Endothelial cell of umbilical vein (primary cell): ENCODE measurements at regions not wholly inside any gene's neighbourhood (a gene's known extent, or its start where the extent isn't known, plus 50 kb on each side); places are given as distances from the start of the nearest gene placed in this dataset.

Source experiments
- BruUV-seq: library from RNA; stranded (reverse); fragments of 400-500 nt; replicated peaks from 2 replicates; lab custom pipeline; 2021; lab: Mats Ljungman, UMichigan
- CTCF ChIA-PET: fragments of 300-600, 350-600 bp; sonication (Branson Sonifier 250); formaldehyde crosslinking; loops from one replicate; lab custom pipeline; 2021; ENCODE audit warnings: antibody characterized with exemption, inconsistent platforms; lab: Charles Lee
- POLR2A ChIA-PET: fragments of 300-600, 350-600 bp; sonication (Branson Sonifier 250); formaldehyde crosslinking; loops from one replicate; lab custom pipeline; 2021; ENCODE audit warnings: antibody characterized with exemption, inconsistent platforms; lab: Charles Lee
- DNase-seq: peaks from one replicate; pipeline ENCODE4 v3.0.0-alpha.2; 2011; ENCODE audit warnings: low read depth, low spot score
- FAIRE-seq: peaks from 2 replicates; lab custom pipeline; 2011; peaks lifted over from hg19 to GRCh38; lab: Jason Lieb, UNC
- H2AFZ ChIP-seq: 2 replicates; pipeline ENCODE4 v1.6.0; 2012; ENCODE audit warnings: low read depth, low read length, control low read depth, inconsistent platforms
- H3K27ac ChIP-seq: 2 replicates; pipeline ENCODE4 v1.5.1; 2011; ENCODE audit warnings: low read depth, mild to moderate bottlenecking, control low read depth, low read length, moderate library complexity; ENCODE audit not compliant: insufficient read depth
- H3K27me3 ChIP-seq, 2 experiments: 2 replicates each; pipeline versions ENCODE4 v1.6.0 to v1.6.1; 2011; ENCODE audit warnings: low read length in 2 of 2, mixed read lengths in 1 of 2; ENCODE audit not compliant: control insufficient read depth in 2 of 2, insufficient read depth in 2 of 2
- H3K36me3 ChIP-seq, 2 experiments: 2 replicates in 1 of 2; 3 replicates in 1 of 2; pipeline ENCODE4 v1.5.1; 2011; ENCODE audit warnings: low read length in 2 of 2, mild to moderate bottlenecking in 1 of 2, moderate library complexity in 1 of 2; ENCODE audit not compliant: control insufficient read depth in 2 of 2, insufficient read depth in 2 of 2; ENCODE audit errors: extremely low read depth in 1 of 2
- H3K4me1 ChIP-seq: 3 replicates; pipeline ENCODE4 v1.5.1; 2011; ENCODE audit warnings: mild to moderate bottlenecking, low read length; ENCODE audit not compliant: control insufficient read depth, insufficient read depth; ENCODE audit errors: extremely low read depth
- H3K4me2 ChIP-seq: 2 replicates; pipeline ENCODE4 v1.6.1; 2011; ENCODE audit warnings: low read length, control low read depth, mixed read lengths; ENCODE audit not compliant: insufficient read depth
- H3K4me3 ChIP-seq, 3 experiments: fragments of 200-600 bp in 1 of 3; sonication (generic), shearing (Covaris generic) in 1 of 3; replicated peaks in 1 of 3; 2 replicates each; pipeline ENCODE4 v1.5.1; 2011 to 2016; ENCODE audit warnings: control low read depth in 3 of 3, low read length in 3 of 3, mild to moderate bottlenecking in 2 of 3, inconsistent platforms in 1 of 3, low read depth in 1 of 3, moderate library complexity in 1 of 3; ENCODE audit not compliant: insufficient read depth in 1 of 3
- H3K79me2 ChIP-seq: 2 replicates; pipeline ENCODE4 v1.6.0; 2012; ENCODE audit warnings: low read length, inconsistent platforms; ENCODE audit not compliant: control insufficient read depth, insufficient read depth
- H3K9ac ChIP-seq: replicated peaks from 2 replicates; pipeline ENCODE3; 2011; ENCODE audit warnings: low read length, control low read depth; ENCODE audit not compliant: insufficient read depth; ENCODE audit errors: extremely low read depth
- H3K9me1 ChIP-seq: replicated peaks from 3 replicates; pipeline ENCODE4 v1.6.0; 2011; ENCODE audit warnings: mild to moderate bottlenecking, low read length; ENCODE audit not compliant: control insufficient read depth, insufficient read depth; ENCODE audit errors: extremely low read depth
- H3K9me3 ChIP-seq: replicated peaks from 2 replicates; pipeline ENCODE4 v1.5.1; 2012; ENCODE audit warnings: low read length, inconsistent platforms; ENCODE audit not compliant: control insufficient read depth, insufficient read depth
- H4K20me1 ChIP-seq: replicated peaks from 2 replicates; pipeline ENCODE3; 2011; ENCODE audit warnings: mild to moderate bottlenecking, low read length; ENCODE audit not compliant: control insufficient read depth, insufficient read depth; ENCODE audit errors: extremely low read depth
- CTCF ChIP-seq, 2 donors: IDR thresholded peaks; 1 replicate in 1 of 2; 2 replicates in 1 of 2; pipeline ENCODE4 v1.5.1; 2011; ENCODE audit warnings: low read length in 2 of 2, mild to moderate bottlenecking in 2 of 2, moderate library complexity in 2 of 2, control low read depth in 1 of 2, inconsistent platforms in 1 of 2, low read depth in 1 of 2; ENCODE audit not compliant: insufficient read depth in 1 of 2; ENCODE audit errors: extremely low read depth in 1 of 2
- EZH2 ChIP-seq: IDR thresholded peaks from 2 replicates; pipeline ENCODE4 v1.6.1; 2012; ENCODE audit warnings: borderline replicate concordance, low read depth, mild to moderate bottlenecking, moderate library complexity, low read length, inconsistent platforms; ENCODE audit not compliant: severe bottlenecking
- FOS ChIP-seq: IDR thresholded peaks from 2 replicates; pipeline ENCODE4 v1.6.1; 2011; ENCODE audit warnings: mild to moderate bottlenecking, low read length, moderate library complexity, borderline replicate concordance; ENCODE audit not compliant: insufficient read depth
- GATA2 ChIP-seq: IDR thresholded peaks from 2 replicates; pipeline ENCODE4 v1.7.0; 2011; ENCODE audit warnings: low read depth, mild to moderate bottlenecking, moderate library complexity, mixed read lengths, low read length; ENCODE audit not compliant: insufficient read length, insufficient read depth
- JUN ChIP-seq: IDR thresholded peaks from 2 replicates; pipeline ENCODE4 v1.6.1; 2011; ENCODE audit warnings: borderline replicate concordance, low read depth; ENCODE audit not compliant: insufficient read length, insufficient read depth
- MAX ChIP-seq: IDR thresholded peaks from 2 replicates; pipeline ENCODE4 v1.6.1; 2011; ENCODE audit not compliant: insufficient read depth, insufficient read length
- MYC ChIP-seq: IDR thresholded peaks from one replicate; pipeline ENCODE4 v1.6.1; 2011; ENCODE audit warnings: mild to moderate bottlenecking, low read depth, low read length
- POLR2A ChIP-seq: IDR thresholded peaks from 2 replicates; pipeline ENCODE4 v1.6.1; 2012; ENCODE audit warnings: low read depth, mild to moderate bottlenecking, control low read depth, low read length
- POLR2AphosphoS5 ChIP-seq: IDR thresholded peaks from 2 replicates; pipeline ENCODE4 v1.6.1; 2012; ENCODE audit warnings: low read depth, mild to moderate bottlenecking, control low read depth, low read length, moderate library complexity; ENCODE audit not compliant: insufficient read depth
- dilution Hi-C: fragments of 300-500 bp; cut with MboI; formaldehyde crosslinking; loops from one replicate; pipeline ENCODE4 v1.15.0; 2019; ENCODE audit warnings: low sequenced_read_pairs; ENCODE audit not compliant: extremely low pct_ligation_motif_present
- intact Hi-C: fragments of 100-400 bp; cut with micrococcal nuclease; formaldehyde crosslinking; loops from one replicate; pipeline ENCODE4 v1.10.0; 2022

GRCh38 chrX:39327705-39328104, 526.4 kb downstream of the MID1IP1 start:
- dilution Hi-C loops: no loop called here
- Histone ChIP-seq H3K79me2 (no peaks in the 10 kb centered on the region), H3K9ac (no peak overlapping the region), H4K20me1 (no peaks in the 10 kb centered on the region), H3K36me3 (no peaks in the 10 kb centered on the region), H3K9me1 (no peaks in the 10 kb centered on the region), H3K4me2 (no peak overlapping the region), H3K9me3 (no peaks in the 10 kb centered on the region), H3K27ac (no peak overlapping the region), H2AFZ (no peak overlapping the region), H3K4me3 (no peak overlapping the region), H3K4me1 (no peaks in the 10 kb centered on the region), H3K27me3 (peaks cover 0 to 2% of the 10 kb centered on the region in 2 experiments)
- DNase-seq: no peak
- CTCF ChIA-PET: no interaction called here
- intact Hi-C loops: no loop called here
- TF ChIP-seq CTCF (IDR thresholded peaks at IDR 0.05; ENCODE audit: extremely low read depth in 1 of 2, insufficient read depth in 1 of 2, low read depth in 1 of 2, low read length in 2 of 2): no peak
- TF ChIP-seq MYC: no peak
- no peak for TF ChIP-seq MAX
- TF ChIP-seq POLR2A: no peak
- no peak for TF ChIP-seq FOS
- TF ChIP-seq POLR2AphosphoS5: no peak
- TF ChIP-seq JUN: no peak
- TF ChIP-seq EZH2: no peak
- no peak for TF ChIP-seq GATA2
- no TSS peak for BruUV-seq
- POLR2A ChIA-PET: no interaction called here
- no peak for FAIRE-seq
